ENCODE measurements at regions not wholly inside any gene's neighbourhood (a gene's known extent, or its start where the extent isn't known, plus 50 kb on each side); places are given as distances from the start of the nearest gene placed in this dataset.

- Histone ChIP-seq H3K79me2 (ENCODE audit: control insufficient read depth, insufficient read depth, low read length) (no peaks in the 10 kb centered on the region), H3K4me1 (ENCODE audit: control insufficient read depth, extremely low read depth, insufficient read depth, low read length) (peaks cover 9% of the 10 kb centered on the region), H3K9me1 (ENCODE audit: control insufficient read depth, extremely low read depth, insufficient read depth, low read length) (no peaks in the 10 kb centered on the region), H2AFZ (ENCODE audit: control insufficient read depth, low read length) (no peak overlapping the region), H3K27me3 (ENCODE audit: control insufficient read depth, extremely low read depth, insufficient read depth, low read length) (no peaks in the 10 kb centered on the region), H3K36me3 (ENCODE audit: control insufficient read depth in 2 of 2, extremely low read depth in 1 of 2, insufficient read depth in 2 of 2, low read length in 2 of 2) (no peaks in the 10 kb centered on the region), H3K9me3 (ENCODE audit: control insufficient read depth, low read depth, low read length) (peaks cover 2% of the 10 kb centered on the region), H3K4me2 (ENCODE audit: control insufficient read depth, extremely low read depth, insufficient read depth, low read depth, low read length) (no peak overlapping the region), H3K4me3 (ENCODE audit: control insufficient read depth in 2 of 3, extremely low read depth in 1 of 3, insufficient read depth in 2 of 3, low read depth in 1 of 3, low read length in 3 of 3) (no peak overlapping the region), H3K9ac (ENCODE audit: control insufficient read depth, extremely low read depth, insufficient read depth, low read length) (no peak overlapping the region), H4K20me1 (ENCODE audit: control insufficient read depth, extremely low read depth, insufficient read depth, low read length) (no peaks in the 10 kb centered on the region), H3K27ac (ENCODE audit: control insufficient read depth, insufficient read depth, low read length) (no peak overlapping the region)
- DNase-seq (ENCODE audit: low read depth, low spot score) (no peak), FAIRE-seq (no peak)
- dilution Hi-C loops (cut with MboI; ENCODE audit: extremely low pct_ligation_motif_present, low sequenced_read_pairs), result no loop called here
- TF ChIP-seq EZH2 (IDR thresholded peaks at IDR 0.05; ENCODE audit: low read length) (no peak), CTCF (optimal IDR thresholded peaks at IDR 0.05 in 1 of 3, IDR thresholded peaks at IDR 0.05 in 1 of 3, conservative IDR thresholded peaks at IDR 0.05 in 1 of 3; ENCODE audit: extremely low read depth in 1 of 3, insufficient read depth in 2 of 3, low read length in 3 of 3) (no peak)
Observed at GRCh38 chr7:92982928-92983327, 134.9 kb downstream of the SAMD9 start.

- H3K36me3 ChIP-seq (ENCODE audit: control insufficient read depth in 2 of 2, extremely low read depth in 1 of 2, insufficient read depth in 2 of 2, low read length in 2 of 2), result no peaks in the 10 kb centered on the region
- FAIRE-seq, result no peak
- TF ChIP-seq CTCF (optimal IDR thresholded peaks at IDR 0.05 in 1 of 3, IDR thresholded peaks at IDR 0.05 in 1 of 3, conservative IDR thresholded peaks at IDR 0.05 in 1 of 3; ENCODE audit: extremely low read depth in 1 of 3, insufficient read depth in 2 of 3, low read length in 3 of 3) (no peak), EZH2 (IDR thresholded peaks at IDR 0.05; ENCODE audit: low read length) (no peak)
Observed at GRCh38 chr7:92976931-92977330, 140.6 kb upstream of the CDK6 start.

More at GRCh38 chr7:92976931-92977330, 140.6 kb upstream of the CDK6 start:
- Histone ChIP-seq H3K27ac (ENCODE audit: control insufficient read depth, insufficient read depth, low read length) (no peak overlapping the region), H3K9me3 (ENCODE audit: control insufficient read depth, low read depth, low read length) (peaks cover 7% of the 10 kb centered on the region), H3K4me3 (ENCODE audit: control insufficient read depth in 2 of 3, extremely low read depth in 1 of 3, insufficient read depth in 2 of 3, low read depth in 1 of 3, low read length in 3 of 3) (no peak overlapping the region), H3K9ac (ENCODE audit: control insufficient read depth, extremely low read depth, insufficient read depth, low read length) (no peak overlapping the region), H3K4me2 (ENCODE audit: control insufficient read depth, extremely low read depth, insufficient read depth, low read depth, low read length) (no peak overlapping the region), H3K9me1 (ENCODE audit: control insufficient read depth, extremely low read depth, insufficient read depth, low read length) (no peaks in the 10 kb centered on the region), H3K4me1 (ENCODE audit: control insufficient read depth, extremely low read depth, insufficient read depth, low read length) (peaks cover 12% of the 10 kb centered on the region), H3K27me3 (ENCODE audit: control insufficient read depth, extremely low read depth, insufficient read depth, low read length) (no peaks in the 10 kb centered on the region), H4K20me1 (ENCODE audit: control insufficient read depth, extremely low read depth, insufficient read depth, low read length) (no peaks in the 10 kb centered on the region), H3K79me2 (ENCODE audit: control insufficient read depth, insufficient read depth, low read length) (no peaks in the 10 kb centered on the region), H2AFZ (ENCODE audit: control insufficient read depth, low read length) (no peak overlapping the region)
- no peak for DNase-seq (ENCODE audit: low read depth, low spot score)
- dilution Hi-C loops (cut with MboI; ENCODE audit: extremely low pct_ligation_motif_present, low sequenced_read_pairs), result no loop called here

Measured in keratinocyte (primary cell).